HG02938 (cell line): ENCODE measurements at regions not wholly inside any gene's neighbourhood (a gene's known extent, or its start where the extent isn't known, plus 50 kb on each side); places are given as distances from the start of the nearest gene placed in this dataset.

Experiments used
- ATAC-seq: cut with Tn5 transposase; IDR thresholded peaks from one replicate; pipeline ENCODE4 v1.9.1; 2021; ENCODE audit warnings: mild to moderate bottlenecking, moderate library complexity; ENCODE audit not compliant: unreplicated experiment

- no peak for ATAC-seq
Measured at GRCh38 chr11:116481126-116481675, 291.6 kb downstream of the BUD13 start.

GRCh38 chr11:116478669-116479668 is 293.8 kb downstream of the BUD13 start:
- no peak for ATAC-seq

GRCh38 chr11:116478205-116478604 is 294.6 kb downstream of the BUD13 start:
- no peak for ATAC-seq

GRCh38 chr11:116473790-116474346 is 298.9 kb downstream of the BUD13 start:
- no peak for ATAC-seq

- no peak for ATAC-seq
Measured at GRCh38 chr11:116473206-116473769, 299.5 kb downstream of the BUD13 start.

- ATAC-seq, result no peak
Measured at GRCh38 chr11:116472651-116473050, 300.1 kb downstream of the BUD13 start.

- ATAC-seq, result no peak
Measured at GRCh38 chr11:116471608-116472256, 301.1 kb downstream of the BUD13 start.

- no peak for ATAC-seq
Measured at GRCh38 chr11:116468699-116469098, 304.1 kb downstream of the BUD13 start.

- no peak for ATAC-seq
Measured at GRCh38 chr11:116467823-116468222, 305.0 kb downstream of the BUD13 start.

GRCh38 chr11:116466801-116467200 is 306.0 kb downstream of the BUD13 start:
- ATAC-seq, result no peak

- ATAC-seq, result no peak
Measured at GRCh38 chr11:116466191-116466590, 306.6 kb downstream of the BUD13 start.

- no peak for ATAC-seq
Measured at GRCh38 chr11:116465056-116465455, 307.7 kb downstream of the BUD13 start.

- ATAC-seq, result no peak
Measured at GRCh38 chr11:116461789-116462188, 311.0 kb downstream of the BUD13 start.

- no peak for ATAC-seq
Measured at GRCh38 chr11:116460156-116460920, 312.4 kb downstream of the BUD13 start.

- ATAC-seq, result no peak
Measured at GRCh38 chr11:116459185-116460045, 313.4 kb downstream of the BUD13 start.

GRCh38 chr11:116458546-116458945 is 314.2 kb downstream of the BUD13 start:
- no peak for ATAC-seq

GRCh38 chr11:116457336-116458007 is 315.3 kb downstream of the BUD13 start:
- ATAC-seq, result no peak

- ATAC-seq, result no peak
Measured at GRCh38 chr11:116454951-116455350, 317.8 kb downstream of the BUD13 start.
